ENCODE measurements at regions not wholly inside any gene's neighbourhood (a gene's known extent, or its start where the extent isn't known, plus 50 kb on each side); places are given as distances from the start of the nearest gene placed in this dataset.

- no peak for DNase-seq
Measured at GRCh38 chr1:113223040-113223439, 150.0 kb downstream of the LRIG2 start.

GRCh38 chr1:113223546-113223945 lies 150.5 kb downstream of the LRIG2 start:
- DNase-seq = no peak

DNA sequence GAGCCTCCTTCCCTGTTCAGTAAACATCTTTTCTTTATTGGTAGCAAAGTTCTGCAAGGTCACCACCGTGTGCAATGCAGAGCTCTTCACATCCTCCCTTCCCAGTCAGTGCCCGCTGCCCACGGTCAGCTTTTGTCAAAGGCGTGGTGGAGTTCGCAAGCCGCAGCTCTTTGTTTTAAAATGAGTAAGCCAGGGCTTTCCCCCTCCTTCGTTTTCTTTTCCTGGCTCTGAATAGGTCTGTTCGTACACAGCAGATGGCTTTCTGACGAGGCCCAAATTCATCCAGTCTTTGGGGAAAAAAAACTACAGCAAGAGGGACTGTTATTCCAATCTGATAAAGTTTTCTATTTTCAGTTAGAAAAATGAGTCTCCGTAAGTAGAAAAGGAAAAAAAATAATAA lies 153.2 kb downstream of the LRIG2 start:
- no peak for DNase-seq

DNA sequence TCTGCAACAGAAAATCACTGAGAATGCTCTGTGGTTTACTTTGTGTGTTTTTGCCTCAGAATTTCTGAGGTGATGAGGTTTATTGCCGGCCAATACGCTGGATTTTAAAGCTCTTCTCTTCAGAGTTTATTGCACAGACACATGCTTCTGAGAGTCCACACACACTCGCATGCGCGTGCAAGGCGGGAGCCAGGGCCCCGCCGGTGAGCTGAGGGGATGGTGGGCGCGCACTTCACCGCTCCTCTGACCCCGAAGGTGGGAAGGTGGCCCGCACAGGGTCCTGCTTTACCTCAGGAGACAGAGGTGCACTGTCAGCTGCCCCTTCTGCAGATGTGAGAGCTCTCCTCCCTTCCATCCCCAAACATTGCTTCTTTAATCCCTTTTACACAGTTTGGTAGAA lies 158.4 kb upstream of the MAGI3 start:
- DNase-seq = no peak

DNA sequence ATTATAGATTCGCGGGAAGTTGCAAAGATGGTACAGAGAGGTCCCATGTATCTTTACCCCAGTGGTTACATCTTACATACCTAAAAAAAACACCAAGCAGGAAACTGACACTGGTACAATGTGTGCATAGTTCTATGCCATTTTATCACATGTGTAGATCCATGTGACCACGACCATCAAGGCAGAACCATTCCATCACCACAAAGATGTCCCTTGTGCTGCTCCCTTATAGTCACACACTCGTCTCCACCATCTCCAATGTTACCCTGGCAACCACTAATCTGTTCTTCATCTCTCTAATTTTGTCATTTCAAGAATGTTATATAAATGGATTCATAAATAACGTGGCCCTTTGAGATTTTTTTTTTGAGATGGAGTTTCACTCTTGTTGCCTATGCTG lies 156.9 kb upstream of the MAGI3 start:
- no peak for DNase-seq

- DNase-seq = no peak
Measured at GRCh38 chr1:113241237-113241636, 149.1 kb upstream of the MAGI3 start.

DNA sequence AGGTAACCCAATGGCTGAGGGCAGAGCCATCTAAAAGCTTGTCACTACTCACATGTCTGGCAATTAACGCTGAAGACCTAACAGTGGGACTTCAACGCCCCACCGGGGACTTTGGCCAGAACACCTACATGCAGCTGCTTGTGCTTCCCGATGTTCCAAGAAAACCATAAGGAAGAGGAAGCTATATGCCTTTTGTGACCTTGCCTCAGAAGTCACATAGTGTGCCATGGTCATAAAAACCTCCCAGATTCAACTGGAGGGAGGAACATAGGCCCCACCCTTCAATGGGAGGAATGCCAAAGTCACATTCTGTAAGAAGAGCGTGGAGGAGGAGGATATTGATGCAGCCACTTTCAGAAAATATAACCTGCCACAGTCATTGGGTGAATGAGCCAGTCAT lies 147.8 kb upstream of the MAGI3 start:
- DNase-seq = no peak

DNA sequence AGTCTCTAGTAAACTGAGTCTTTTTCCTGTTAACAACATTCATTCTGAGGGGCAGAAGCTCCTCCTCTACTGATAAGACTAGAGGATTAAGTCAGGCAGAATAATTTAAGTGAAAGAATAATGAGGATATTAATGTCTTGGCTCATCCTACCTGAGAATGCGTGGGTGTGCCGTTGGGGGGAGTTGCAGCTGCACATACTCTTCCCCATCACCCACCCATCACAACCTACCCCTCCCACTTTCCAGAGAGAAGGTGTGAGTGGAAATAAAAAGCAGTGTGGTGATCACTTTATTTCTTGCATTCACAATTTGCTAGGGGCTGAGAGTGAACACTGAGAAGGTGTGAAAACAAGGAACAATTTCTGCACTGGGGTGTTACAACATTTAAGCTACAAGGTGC lies 146.8 kb upstream of the MAGI3 start:
- no peak for DNase-seq

GRCh38 chr1:113244112-113244820 lies 146.0 kb upstream of the MAGI3 start:
- DNase-seq = no peak

GRCh38 chr1:113245252-113245651 lies 145.1 kb upstream of the MAGI3 start:
- no peak for DNase-seq

DNA sequence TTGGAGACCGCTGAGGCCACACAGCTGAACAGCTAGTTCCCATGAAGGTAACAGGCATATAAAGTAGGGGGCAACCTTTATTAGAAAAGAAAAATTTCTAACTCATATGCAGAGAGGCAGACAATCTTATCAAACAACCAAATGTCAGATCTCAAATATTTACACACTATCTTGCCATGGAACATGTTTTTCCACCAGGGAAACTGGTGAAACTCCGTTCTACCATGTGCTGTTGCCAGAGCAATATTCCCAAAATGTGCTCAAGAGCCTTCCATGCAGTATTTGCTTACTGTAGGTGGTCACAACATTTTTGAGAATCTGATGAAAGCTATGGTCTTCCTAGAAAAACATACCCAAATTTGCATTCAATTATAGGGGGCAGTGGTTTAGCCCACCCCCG lies 143.4 kb upstream of the MAGI3 start:
- no peak for DNase-seq

DNA sequence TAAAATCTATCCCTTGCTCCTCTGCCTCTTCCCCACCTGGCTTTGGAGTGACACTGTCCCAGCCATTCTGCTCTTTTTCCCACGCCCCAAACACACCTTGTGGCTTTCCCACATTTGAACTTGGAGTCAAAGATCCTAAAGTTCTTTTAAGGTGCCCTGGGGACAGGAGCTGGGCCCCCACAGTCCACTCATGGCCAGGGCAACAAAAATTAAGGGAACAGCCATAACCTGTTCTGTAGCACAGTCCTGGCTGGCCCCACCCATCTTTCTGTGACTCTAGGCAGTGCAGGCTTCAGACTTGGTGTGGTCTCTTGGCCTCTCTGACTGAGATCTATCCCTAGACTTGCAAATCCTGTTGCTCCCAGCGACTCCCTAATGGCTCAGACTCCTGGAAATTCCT lies 143.0 kb upstream of the MAGI3 start:
- no peak for DNase-seq

- DNase-seq = no peak
Measured at GRCh38 chr1:113247782-113248181, 142.5 kb upstream of the MAGI3 start.

GRCh38 chr1:113248494-113248893 lies 141.8 kb upstream of the MAGI3 start:
- no peak for DNase-seq

DNA sequence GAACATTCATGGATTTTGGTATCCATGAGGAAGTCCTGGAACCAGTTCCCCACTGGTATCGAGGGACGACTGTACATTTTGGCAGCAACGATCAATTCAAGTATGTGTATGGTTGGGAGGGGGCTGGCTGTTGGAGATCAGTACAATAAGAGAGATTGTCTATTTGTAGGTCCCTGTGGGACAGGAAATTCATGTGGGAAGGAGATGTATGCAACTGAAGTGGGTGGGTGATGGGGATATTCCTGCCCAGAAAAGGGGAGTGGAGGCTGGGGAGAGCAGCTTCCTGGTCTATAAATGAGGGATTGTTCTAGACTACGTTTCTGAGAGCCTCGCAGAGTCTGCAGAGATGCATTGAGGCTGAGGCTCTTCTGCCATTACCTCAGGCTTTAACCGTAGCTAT lies 140.2 kb upstream of the MAGI3 start:
- no peak for DNase-seq

- DNase-seq = no peak
Measured at GRCh38 chr1:113252166-113252565, 138.1 kb upstream of the MAGI3 start.

DNA sequence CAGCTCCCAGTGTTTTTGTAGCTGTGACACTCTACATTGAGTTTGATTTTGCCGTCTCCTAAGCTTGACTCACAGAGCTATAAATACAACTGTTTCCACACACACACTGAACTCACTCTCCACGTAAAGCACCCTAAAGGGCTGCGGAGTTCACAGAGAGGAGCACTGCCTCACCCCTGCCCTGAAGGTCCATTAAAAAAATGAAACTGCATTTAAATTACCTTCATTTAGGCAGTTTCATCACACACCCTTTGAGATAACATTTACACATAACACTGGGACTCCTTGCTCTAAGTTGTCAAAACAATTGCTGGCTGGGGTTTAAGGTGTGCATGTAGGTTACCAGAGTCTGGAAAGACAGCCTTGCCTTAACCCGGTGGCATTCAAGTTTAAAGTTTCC lies 137.1 kb upstream of the MAGI3 start:
- no peak for DNase-seq

DNA sequence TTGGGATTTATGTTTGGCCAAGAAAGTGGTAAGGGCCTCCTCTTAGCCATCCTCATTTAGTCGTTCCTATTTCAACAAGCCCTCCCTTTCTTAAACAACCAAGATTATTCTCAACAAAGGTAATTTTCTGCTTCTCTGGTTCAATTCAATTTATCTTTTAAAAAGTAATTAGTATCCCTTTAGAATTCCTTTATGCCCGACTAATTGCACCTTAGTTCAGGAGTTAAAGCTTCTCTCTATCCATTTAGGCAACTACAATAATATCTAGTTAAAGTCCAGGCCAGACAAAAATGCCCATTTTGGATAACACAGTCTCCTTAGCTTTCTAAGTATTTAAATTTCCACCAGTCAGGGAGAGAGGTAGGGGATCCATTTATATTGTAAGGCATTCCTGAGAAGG lies 136.7 kb upstream of the MAGI3 start:
- no peak for DNase-seq

DNA sequence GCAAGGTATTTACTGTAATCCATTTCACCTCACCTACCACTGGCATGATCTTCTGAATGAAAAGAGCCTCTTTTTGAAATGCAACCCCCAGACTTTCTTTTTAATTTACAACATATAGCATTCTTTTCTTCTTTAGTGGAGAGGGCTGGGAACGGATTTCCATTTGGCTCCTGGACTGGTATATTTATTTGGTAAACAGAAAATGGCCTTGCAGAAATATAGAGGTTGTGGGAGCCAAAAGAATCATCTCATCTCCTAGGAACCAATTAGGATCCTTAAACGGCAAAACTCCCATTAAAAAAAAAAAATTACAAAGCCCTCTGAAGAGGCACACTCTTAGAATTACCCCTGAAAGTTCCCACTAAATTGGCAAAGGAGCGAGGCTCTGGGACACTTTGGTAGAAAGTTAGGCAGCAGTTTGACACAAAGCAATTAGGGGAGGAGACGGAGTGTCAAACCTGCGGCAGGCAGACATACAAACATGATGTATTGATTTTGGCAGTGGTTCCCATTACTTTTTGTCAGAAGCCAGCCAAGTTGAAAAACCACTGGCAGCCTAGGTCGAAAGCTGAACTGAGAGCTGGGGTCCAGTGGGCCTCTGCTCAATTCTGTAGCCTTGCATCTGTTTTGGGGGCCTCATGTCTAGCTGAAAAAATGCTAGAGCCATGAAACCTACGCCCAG lies 135.1 kb upstream of the MAGI3 start:
- DNase-seq = no peak

- no peak for DNase-seq
Measured at GRCh38 chr1:113255720-113256347, 134.5 kb upstream of the MAGI3 start.

GRCh38 chr1:113256348-113256729 lies 134.0 kb upstream of the MAGI3 start:
- no peak for DNase-seq

- no peak for DNase-seq
Measured at GRCh38 chr1:113259988-113260387, 130.3 kb upstream of the MAGI3 start.

- no peak for DNase-seq
Measured at GRCh38 chr1:113265196-113265595, 125.1 kb upstream of the MAGI3 start.

- no peak for DNase-seq
Measured at GRCh38 chr1:113266788-113267187, 123.5 kb upstream of the MAGI3 start.
